Neuron (in vitro differentiated cells): ENCODE measurements at regions not wholly inside any gene's neighbourhood (a gene's known extent, or its start where the extent isn't known, plus 50 kb on each side); places are given as distances from the start of the nearest gene placed in this dataset.

Experiments used
- H2AFZ ChIP-seq: one replicate; pipeline ENCODE4 v1.6.1; 2013; ENCODE audit warnings: low read depth, mild to moderate bottlenecking, inconsistent platforms, low read length, moderate library complexity
- H3K27me3 ChIP-seq: one replicate; pipeline ENCODE4 v1.6.1; 2013; ENCODE audit warnings: low read length; ENCODE audit not compliant: insufficient read depth
- H3K36me3 ChIP-seq: one replicate; pipeline ENCODE4 v1.6.1; 2013; ENCODE audit warnings: low read length; ENCODE audit not compliant: insufficient read depth
- H3K4me1 ChIP-seq: one replicate; pipeline ENCODE4 v1.6.1; 2013; ENCODE audit warnings: low read length; ENCODE audit not compliant: insufficient read depth
- H3K4me3 ChIP-seq: 2 replicates; pipeline ENCODE4 v1.5.1; 2013; ENCODE audit warnings: mild to moderate bottlenecking, low read length, moderate library complexity
- H3K9me3 ChIP-seq: one replicate; pipeline ENCODE4 v1.6.1; 2013; ENCODE audit warnings: low read length

DNA sequence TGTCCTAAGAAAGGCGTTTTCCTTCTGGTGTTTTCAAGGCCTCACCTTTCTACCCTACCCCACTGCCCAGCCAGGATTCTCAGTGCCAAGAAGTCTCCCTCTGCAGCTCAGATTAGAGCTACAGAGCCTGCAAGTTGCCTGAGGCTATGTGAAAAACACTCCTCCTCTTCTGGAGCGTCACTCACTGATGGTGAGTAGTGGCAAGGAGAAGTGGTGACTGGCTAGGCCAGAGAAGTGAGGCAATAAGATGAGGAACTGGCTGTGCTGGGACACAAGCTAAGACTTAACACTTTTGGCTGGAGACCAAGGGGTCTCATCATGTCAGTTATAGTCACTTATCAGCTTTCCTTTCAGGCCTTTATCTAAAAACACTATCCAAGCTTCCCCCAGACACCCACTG, 86.7 kb upstream of the PRKAR2B start:
- no peaks in the 10 kb centered on the region for H3K9me3 ChIP-seq
- no peak overlapping the region for H2AFZ ChIP-seq
- H3K36me3 ChIP-seq: no peaks in the 10 kb centered on the region
- peaks cover 3% of the 10 kb centered on the region for H3K4me1 ChIP-seq
- no peak overlapping the region for H3K4me3 ChIP-seq
- H3K27me3 ChIP-seq: no peaks in the 10 kb centered on the region

DNA sequence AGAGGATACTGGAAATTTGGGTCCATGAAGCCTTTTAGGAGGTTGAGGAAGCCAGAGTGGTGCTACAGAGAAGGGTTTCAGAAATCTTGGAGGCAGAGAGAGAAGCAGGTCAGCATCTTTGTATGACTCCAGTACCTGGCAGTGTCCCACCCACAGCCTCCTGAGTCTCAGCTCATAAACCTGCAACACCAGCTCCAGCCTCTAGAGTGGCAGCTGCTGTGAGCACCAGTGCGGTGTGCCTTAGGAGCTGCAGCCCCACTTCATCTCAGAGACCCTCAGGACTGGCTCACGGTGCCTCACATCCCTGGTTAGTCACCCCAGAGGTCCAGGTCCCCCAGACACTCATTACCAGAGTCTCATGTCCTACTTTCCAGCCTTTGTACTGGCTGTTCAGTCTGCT, 84.8 kb upstream of the PRKAR2B start:
- H3K36me3 ChIP-seq: no peaks in the 10 kb centered on the region
- H2AFZ ChIP-seq: no peak overlapping the region
- no peak overlapping the region for H3K4me3 ChIP-seq
- no peaks in the 10 kb centered on the region for H3K9me3 ChIP-seq
- no peaks in the 10 kb centered on the region for H3K27me3 ChIP-seq
- H3K4me1 ChIP-seq: no peaks in the 10 kb centered on the region

DNA sequence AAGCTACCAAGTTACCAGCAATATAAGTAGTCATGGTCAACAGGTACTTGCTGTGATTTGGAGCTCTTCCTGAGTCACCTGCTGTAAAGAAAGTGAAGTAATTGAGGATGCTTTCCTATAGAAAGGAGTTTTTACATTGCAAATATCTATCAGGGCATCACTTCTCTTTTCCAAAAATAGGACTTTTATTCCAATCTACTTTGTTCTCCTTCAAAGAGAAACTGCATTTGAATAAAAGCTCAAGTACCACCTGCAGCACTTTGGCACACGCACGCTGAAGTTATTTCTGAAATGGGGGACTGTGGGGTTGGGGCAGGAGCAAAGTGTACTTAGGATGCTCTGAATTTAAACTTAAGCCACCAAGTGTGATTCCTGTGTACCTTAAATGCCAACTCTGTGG, 81.8 kb upstream of the PRKAR2B start:
- H2AFZ ChIP-seq: no peak overlapping the region
- no peaks in the 10 kb centered on the region for H3K36me3 ChIP-seq
- H3K4me1 ChIP-seq: no peaks in the 10 kb centered on the region
- H3K27me3 ChIP-seq: no peaks in the 10 kb centered on the region
- no peak overlapping the region for H3K4me3 ChIP-seq
- no peaks in the 10 kb centered on the region for H3K9me3 ChIP-seq

DNA sequence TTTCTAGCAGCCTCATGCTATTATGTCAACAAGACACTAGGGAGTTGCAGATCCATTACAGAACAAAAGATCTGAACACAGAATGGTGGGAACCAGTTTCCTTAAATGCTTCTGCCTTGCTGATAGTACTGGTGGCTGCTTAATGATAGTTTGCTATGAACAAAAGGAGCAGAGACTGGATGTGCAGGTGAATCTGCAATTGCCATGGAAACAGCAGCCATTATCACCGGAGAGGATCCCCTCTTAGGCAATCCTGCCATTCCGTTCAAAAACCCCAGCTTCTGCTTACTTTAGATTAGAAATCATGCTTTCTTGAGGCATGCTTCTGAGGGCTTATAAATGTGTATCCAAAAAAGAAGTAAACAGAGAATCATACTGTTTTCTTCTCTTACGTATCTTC, 80.0 kb upstream of the PRKAR2B start:
- no peaks in the 10 kb centered on the region for H3K27me3 ChIP-seq
- H3K36me3 ChIP-seq: no peaks in the 10 kb centered on the region
- H2AFZ ChIP-seq: no peak overlapping the region
- H3K4me3 ChIP-seq: no peak overlapping the region
- H3K9me3 ChIP-seq: no peaks in the 10 kb centered on the region
- no peaks in the 10 kb centered on the region for H3K4me1 ChIP-seq

DNA sequence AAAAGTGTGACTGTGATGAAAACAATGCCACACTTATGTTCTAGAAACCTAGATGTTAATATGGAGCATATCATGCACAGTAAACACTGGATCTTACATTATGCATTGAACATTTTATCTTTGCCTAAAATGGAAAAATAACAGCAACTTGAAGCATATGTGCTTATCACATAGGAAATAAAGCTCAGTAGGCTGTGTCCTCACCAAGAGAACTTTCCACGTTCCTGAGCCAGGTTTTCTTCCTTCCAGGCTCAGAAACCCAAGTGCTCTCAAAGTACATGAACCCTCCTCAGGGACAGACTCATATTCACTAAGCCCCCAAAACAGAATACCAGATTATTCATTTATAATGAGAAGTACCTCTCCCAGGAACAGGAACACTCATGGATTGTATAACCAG, 79.4 kb upstream of the PRKAR2B start:
- Histone ChIP-seq H2AFZ (no peak overlapping the region), H3K36me3 (no peaks in the 10 kb centered on the region), H3K27me3 (no peaks in the 10 kb centered on the region), H3K4me3 (no peak overlapping the region), H3K9me3 (no peaks in the 10 kb centered on the region), H3K4me1 (no peaks in the 10 kb centered on the region)

DNA sequence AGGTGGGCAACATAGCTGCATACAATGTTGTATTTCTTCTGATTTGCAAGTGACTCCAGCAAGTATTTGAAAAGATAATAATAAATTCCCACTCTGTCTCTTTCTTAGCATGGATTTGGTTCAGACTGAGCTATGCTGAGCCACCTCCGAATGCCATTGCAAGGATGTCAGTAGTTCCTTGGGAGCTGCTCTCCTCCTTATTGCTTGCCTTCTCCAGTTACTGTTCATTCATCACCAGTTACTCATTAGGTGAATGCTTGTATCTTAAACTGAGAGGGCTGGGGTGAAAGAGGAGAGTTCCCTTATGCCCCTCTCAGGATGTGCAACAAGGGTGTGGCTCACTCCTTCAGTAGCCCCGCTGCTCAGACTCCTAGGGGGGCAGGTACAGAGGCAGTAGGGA, 78.4 kb upstream of the PRKAR2B start:
- no peaks in the 10 kb centered on the region for H3K27me3 ChIP-seq
- H3K36me3 ChIP-seq: no peaks in the 10 kb centered on the region
- no peak overlapping the region for H2AFZ ChIP-seq
- no peaks in the 10 kb centered on the region for H3K4me1 ChIP-seq
- H3K9me3 ChIP-seq: no peaks in the 10 kb centered on the region
- H3K4me3 ChIP-seq: no peak overlapping the region

DNA sequence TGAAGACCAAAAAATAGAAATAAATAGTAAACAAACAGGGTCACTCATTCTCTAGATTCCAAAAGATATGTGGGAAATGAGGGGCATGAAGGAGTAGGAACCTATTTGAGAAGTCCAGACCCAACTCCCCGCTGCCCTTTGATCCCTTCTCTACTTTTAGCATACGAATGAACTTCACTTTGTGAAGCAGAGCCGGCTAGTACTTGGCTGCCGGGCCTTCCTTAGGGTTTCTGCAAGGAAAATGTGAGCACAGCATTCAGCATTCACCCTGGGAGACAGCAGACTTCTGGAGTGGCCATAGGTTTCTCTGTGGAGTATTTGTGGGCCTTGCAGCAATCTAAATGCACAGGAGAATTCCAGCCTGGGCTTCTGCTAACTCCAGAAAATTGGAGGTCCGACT, 76.3 kb upstream of the PRKAR2B start:
- H3K4me1 ChIP-seq: no peaks in the 10 kb centered on the region
- H3K27me3 ChIP-seq: no peaks in the 10 kb centered on the region
- no peaks in the 10 kb centered on the region for H3K36me3 ChIP-seq
- H3K4me3 ChIP-seq: no peak overlapping the region
- no peak overlapping the region for H2AFZ ChIP-seq
- H3K9me3 ChIP-seq: no peaks in the 10 kb centered on the region

DNA sequence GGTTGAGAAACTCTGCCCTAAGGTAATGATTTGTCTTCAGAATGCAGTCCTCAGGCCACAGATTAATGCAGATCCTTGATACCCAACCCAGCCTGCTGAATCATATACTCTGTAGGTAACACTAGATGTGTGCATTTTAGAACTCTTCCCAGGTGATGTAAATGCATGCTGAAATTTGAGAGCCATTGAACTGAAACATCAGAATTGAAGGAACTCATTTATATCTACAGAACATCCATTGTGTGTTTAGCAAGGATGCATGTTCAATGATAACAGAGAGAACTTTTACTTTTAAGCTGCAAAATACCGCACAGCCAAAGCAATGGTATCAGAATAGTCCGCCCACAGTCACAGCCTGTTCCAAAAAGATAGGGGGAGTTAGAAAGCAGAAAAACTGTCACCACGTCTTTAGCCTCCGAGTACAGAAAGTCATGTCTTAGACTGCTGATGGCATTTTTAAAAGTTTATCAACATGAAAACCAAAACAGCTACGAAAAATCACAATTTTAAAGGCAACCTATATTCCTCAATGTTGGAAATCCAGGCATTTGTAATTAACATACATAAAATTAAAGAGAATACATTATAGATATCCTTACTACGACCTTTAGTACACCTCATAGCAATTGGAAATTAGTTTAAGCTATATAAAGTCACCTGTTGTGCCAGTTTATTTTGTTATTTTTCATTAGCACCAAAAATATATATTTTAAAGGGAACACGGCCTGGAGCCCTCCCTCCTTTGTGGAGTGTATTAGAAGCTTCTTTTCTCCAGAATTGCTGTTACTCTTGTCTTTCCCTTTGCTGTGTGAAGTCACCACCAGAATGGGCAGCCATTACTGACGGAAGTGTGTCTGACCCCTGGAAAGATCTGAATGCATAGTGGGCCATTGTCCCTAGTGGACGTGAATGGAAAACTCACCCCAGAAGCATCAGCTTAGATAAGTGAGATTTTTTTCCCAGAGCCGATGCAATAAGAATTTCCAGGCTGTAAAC, 65.8 kb upstream of the PRKAR2B start:
- Histone ChIP-seq H3K4me1 (peaks cover 9% of the 10 kb centered on the region), H2AFZ (peak overlapping the region; percentile 60), H3K36me3 (no peaks in the 10 kb centered on the region)

DNA sequence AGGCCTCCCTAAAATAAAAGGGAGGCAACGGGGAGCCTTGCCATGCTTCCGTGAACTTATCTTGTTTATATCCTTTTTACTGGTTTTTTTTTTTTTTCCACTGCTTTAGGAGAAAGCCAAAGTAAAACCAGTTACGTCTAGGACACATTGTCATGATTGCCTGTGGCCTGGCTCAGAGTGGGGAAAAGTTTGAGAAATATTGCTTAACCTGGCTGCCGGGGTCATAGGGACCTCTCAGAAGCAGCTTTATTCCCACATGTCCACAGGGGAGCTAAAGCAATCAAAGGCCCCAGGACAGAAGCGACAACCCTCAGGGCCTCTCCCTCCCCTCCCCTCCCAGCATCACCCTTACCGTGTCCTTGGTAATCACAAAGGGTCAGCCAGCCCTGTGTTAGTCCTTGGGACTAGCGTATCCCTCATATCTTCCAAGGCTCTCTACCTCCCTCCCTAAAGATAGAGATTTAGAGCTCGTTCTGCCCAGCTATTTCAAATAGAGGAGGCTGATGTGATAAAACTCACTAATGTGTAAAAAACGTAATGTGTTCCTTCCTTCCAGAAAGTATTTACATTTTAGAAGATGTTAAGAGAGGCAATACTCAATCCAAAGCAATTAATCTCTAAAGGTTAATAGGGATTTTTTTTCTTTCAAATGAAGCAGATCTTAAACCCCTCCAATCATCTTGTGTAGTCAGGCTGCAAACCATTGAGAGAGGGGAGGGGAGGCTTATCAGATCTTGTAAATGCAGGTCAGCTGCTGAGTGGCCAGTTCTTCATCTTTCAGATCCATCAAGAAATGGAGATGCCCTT, 64.8 kb upstream of the PRKAR2B start:
- Histone ChIP-seq H3K9me3 (no peaks in the 10 kb centered on the region), H3K27me3 (no peaks in the 10 kb centered on the region), H3K36me3 (no peaks in the 10 kb centered on the region), H3K4me1 (peaks cover 9% of the 10 kb centered on the region), H2AFZ (peak overlapping the region; percentile 60), H3K4me3 (no peak overlapping the region)

More for the DNA sequence above, 65.8 kb upstream of the PRKAR2B start:
- no peaks in the 10 kb centered on the region for H3K27me3 ChIP-seq
- no peak overlapping the region for H3K4me3 ChIP-seq
- H3K9me3 ChIP-seq: no peaks in the 10 kb centered on the region

DNA sequence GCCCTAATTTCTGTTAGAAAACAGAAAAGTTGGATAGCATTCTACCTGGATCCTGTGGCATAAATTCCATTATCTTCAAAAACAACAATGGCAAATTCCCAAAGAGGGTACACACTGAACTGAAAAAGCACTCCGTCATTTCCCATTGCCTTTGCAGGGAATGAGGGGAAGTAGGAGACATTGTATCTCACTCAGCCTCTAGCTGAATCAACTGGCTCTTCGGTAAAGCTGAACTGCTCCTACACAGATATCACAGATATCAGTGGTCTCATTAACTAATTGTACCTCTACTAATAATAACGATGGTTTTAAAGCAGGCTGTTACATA, 64.2 kb upstream of the PRKAR2B start:
- Histone ChIP-seq H3K9me3 (no peaks in the 10 kb centered on the region), H3K4me3 (no peak overlapping the region), H3K4me1 (peaks cover 9% of the 10 kb centered on the region), H3K27me3 (no peaks in the 10 kb centered on the region), H3K36me3 (no peaks in the 10 kb centered on the region), H2AFZ (peak overlapping the region; percentile 60)

DNA sequence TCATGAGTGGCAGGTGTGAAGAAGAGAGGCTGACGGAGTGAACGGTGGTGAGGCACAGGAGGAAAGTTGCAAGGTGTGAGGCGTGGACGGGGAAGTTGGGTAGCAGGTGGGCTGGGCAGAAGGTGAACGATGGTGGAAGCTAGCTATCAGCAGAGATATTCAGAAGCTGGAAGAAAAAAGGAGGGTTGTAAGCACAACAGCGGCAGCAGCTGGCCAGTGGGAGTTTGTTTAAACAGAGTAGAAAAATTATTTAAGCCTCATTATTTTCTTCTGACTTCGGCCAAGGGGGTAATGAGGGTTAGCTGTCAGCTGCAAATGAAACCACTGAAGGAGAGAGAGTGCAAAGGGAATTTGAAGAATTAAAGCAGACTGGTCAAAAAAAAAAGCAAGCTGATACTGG, 62.1 kb upstream of the PRKAR2B start:
- no peak overlapping the region for H2AFZ ChIP-seq
- no peaks in the 10 kb centered on the region for H3K9me3 ChIP-seq
- no peaks in the 10 kb centered on the region for H3K36me3 ChIP-seq
- H3K4me3 ChIP-seq: no peak overlapping the region
- peaks cover 12% of the 10 kb centered on the region for H3K4me1 ChIP-seq
- H3K27me3 ChIP-seq: no peaks in the 10 kb centered on the region

DNA sequence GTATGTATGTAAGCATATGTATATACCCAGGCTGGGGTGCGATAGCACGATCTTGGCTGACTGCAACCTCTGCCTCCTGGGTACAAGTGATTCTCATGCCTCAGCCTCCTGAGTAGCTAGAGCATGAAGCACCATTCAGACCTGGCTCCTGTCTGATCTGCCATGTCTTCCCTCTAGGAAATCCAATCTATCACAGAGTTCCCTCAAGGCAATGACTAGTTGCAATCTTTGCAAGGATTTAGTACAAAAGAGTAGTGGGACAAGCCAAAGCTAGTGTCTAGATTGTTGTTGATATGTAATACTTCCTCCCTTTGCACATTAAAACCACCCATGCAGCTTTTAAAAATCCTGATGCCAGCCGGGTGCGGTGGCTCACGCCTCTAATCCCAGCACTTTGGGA, 60.5 kb upstream of the PRKAR2B start:
- Histone ChIP-seq H3K27me3 (no peaks in the 10 kb centered on the region), H3K4me3 (no peak overlapping the region), H3K36me3 (no peaks in the 10 kb centered on the region), H2AFZ (no peak overlapping the region), H3K9me3 (no peaks in the 10 kb centered on the region), H3K4me1 (peaks cover 17% of the 10 kb centered on the region)

DNA sequence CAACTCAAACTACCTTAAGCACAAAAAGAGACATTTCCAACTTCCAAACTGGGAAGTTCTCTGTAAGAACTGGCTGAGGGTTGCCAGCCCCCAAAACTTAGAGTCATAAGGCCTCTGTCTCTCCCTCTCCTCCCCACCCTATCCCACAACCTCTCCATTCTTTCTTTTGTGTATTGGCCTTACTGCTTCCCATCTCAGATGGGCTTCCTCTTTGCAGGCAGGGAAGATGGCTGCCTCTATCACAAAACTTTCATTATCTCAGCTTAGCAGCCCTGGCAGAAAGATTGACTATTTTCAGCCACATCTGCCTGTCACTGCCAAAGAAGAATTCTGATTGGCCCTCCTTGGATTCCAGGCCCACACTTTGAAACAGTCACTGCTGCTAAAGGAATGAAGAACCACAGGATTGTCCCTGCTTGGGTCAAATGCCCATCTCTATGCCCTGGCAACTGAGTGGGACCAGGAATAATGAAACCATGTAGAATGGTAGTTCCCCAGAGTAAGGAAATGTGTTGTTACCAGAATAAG, 58.0 kb upstream of the PRKAR2B start:
- Histone ChIP-seq H3K4me3 (no peak overlapping the region), H3K4me1 (peaks cover 8% of the 10 kb centered on the region), H3K27me3 (no peaks in the 10 kb centered on the region), H3K36me3 (no peaks in the 10 kb centered on the region), H2AFZ (peak overlapping the region; percentile 37), H3K9me3 (no peaks in the 10 kb centered on the region)
